A673 (cell line): ENCODE measurements at regions not wholly inside any gene's neighbourhood (a gene's known extent, or its start where the extent isn't known, plus 50 kb on each side); places are given as distances from the start of the nearest gene placed in this dataset.

Experiments used
- BruUV-seq: library from RNA; stranded (reverse); fragments of 400-500 nt; replicated peaks from 2 replicates; lab custom pipeline; 2021; lab: Mats Ljungman, UMichigan
- CTCF ChIA-PET: fragments of 300-600 bp; sonication (Branson Sonifier 250); formaldehyde crosslinking; loops from one replicate; lab custom pipeline; 2022; ENCODE audit warnings: antibody characterized with exemption; lab: Charles Lee
- POLR2A ChIA-PET: fragments of 300-600 bp; sonication (Branson Sonifier 250); formaldehyde crosslinking; loops from one replicate; lab custom pipeline; 2022; ENCODE audit warnings: antibody characterized with exemption; ENCODE audit not compliant: low non-redundant PET; lab: Charles Lee
- DNase-seq: peaks from one replicate; pipeline ENCODE4 v3.0.0-alpha.2; 2015; ENCODE audit warnings: low spot score
- H3K27ac ChIP-seq: fragments of 200-600 bp; sonication (generic); 2 replicates; pipeline ENCODE4 v1.5.1; 2016; ENCODE audit warnings: mixed run types, low read depth, mild to moderate bottlenecking, mixed read lengths, antibody characterized with exemption, low read length; ENCODE audit not compliant: poor library complexity, severe bottlenecking
- H3K27me3 ChIP-seq: fragments of 200-600 bp; sonication (generic); replicated peaks from 2 replicates; pipeline ENCODE4 v1.6.1; 2017; ENCODE audit warnings: mixed run types, low read depth, mild to moderate bottlenecking, mixed read lengths, antibody characterized with exemption, low read length; ENCODE audit not compliant: insufficient read depth, poor library complexity
- H3K36me3 ChIP-seq: fragments of 200-600 bp; sonication (generic); 2 replicates; pipeline ENCODE4 v1.6.1; 2016; ENCODE audit warnings: mixed run types, mild to moderate bottlenecking, mixed read lengths, antibody characterized with exemption, low read length; ENCODE audit not compliant: insufficient read depth, poor library complexity, severe bottlenecking
- H3K4me1 ChIP-seq: fragments of 200-600 bp; sonication (generic); 2 replicates; pipeline ENCODE4 v1.6.1; 2017; ENCODE audit warnings: mixed run types, mild to moderate bottlenecking, mixed read lengths, antibody characterized with exemption, low read length; ENCODE audit not compliant: insufficient read depth, poor library complexity, severe bottlenecking
- H3K4me3 ChIP-seq: fragments of 200-600 bp; sonication (generic); 2 replicates; pipeline ENCODE4 v1.5.1; 2016; ENCODE audit warnings: low read depth, mixed run types, mild to moderate bottlenecking, mixed read lengths, low read length; ENCODE audit not compliant: poor library complexity, severe bottlenecking
- H3K9me3 ChIP-seq: fragments of 200-600 bp; sonication (generic); 2 replicates; pipeline ENCODE4 v1.6.1; 2016; ENCODE audit warnings: mixed run types, low read depth, mild to moderate bottlenecking, mixed read lengths, antibody characterized with exemption, low read length; ENCODE audit not compliant: poor library complexity, severe bottlenecking
- CTCF ChIP-seq: fragments of 300-800, 200-600 bp; sonication (generic); conservative IDR thresholded peaks from 2 replicates; pipeline ENCODE4 v1.5.1; 2017; ENCODE audit warnings: low read depth, mild to moderate bottlenecking, antibody characterized with exemption, low read length, moderate library complexity, mixed read lengths
- EZH2 ChIP-seq: fragments of 200-600 bp; sonication (generic); IDR thresholded peaks from 2 replicates; pipeline ENCODE4 v1.6.1; 2017; ENCODE audit warnings: borderline replicate concordance, low read depth, mild to moderate bottlenecking, mixed read lengths, antibody characterized with exemption, low read length; ENCODE audit not compliant: poor library complexity, severe bottlenecking
- intact Hi-C: fragments of 100-400 bp; cut with micrococcal nuclease; formaldehyde crosslinking; loops from one replicate; pipeline ENCODE4 v1.10.0; 2022; ENCODE audit not compliant: unreplicated experiment

DNA sequence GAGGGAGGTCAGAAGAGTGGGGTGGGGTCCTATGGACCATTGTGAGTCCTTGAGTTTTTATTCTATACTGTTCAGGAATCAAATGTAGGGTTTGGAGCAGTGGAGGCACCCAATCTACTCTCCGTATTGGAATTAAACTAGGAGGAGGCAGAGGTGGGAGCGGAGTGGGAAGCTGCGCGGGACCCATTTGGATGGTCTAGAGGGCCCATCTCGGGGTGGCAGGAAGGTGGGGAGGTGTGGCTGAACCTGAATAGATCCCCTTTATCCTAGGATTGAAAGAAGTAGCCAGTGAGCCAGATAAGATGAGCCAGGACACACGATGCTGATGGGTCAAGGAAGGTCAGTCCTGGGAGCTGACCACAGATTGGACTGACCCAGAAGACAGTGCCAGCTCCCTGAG lies 325.8 kb downstream of the AJAP1 start:
- ChIA-PET CTCF (no interaction called here), POLR2A (no interaction called here)
- Histone ChIP-seq H3K27ac (no peak overlapping the region), H3K9me3 (peaks cover 4% of the 10 kb centered on the region), H3K27me3 (no peaks in the 10 kb centered on the region), H3K4me3 (no peak overlapping the region), H3K4me1 (no peaks in the 10 kb centered on the region), H3K36me3 (no peaks in the 10 kb centered on the region)
- no peak for DNase-seq
- no TSS peak for BruUV-seq
- TF ChIP-seq EZH2 (no peak), CTCF (no peak)
- intact Hi-C loops: no loop called here

- no peaks in the 10 kb centered on the region for H3K27me3 ChIP-seq
- no peak for DNase-seq
- H3K36me3 ChIP-seq: no peaks in the 10 kb centered on the region
- TF ChIP-seq CTCF (no peak), EZH2 (no peak)
- no peak overlapping the region for H3K27ac ChIP-seq
- peaks cover 7% of the 10 kb centered on the region for H3K9me3 ChIP-seq
- intact Hi-C loops: no loop called here
- H3K4me1 ChIP-seq: no peaks in the 10 kb centered on the region
- BruUV-seq: no TSS peak
- ChIA-PET CTCF (no interaction called here), POLR2A (no interaction called here)
- no peak overlapping the region for H3K4me3 ChIP-seq
Measured at GRCh38 chr1:4978660-4979390, 324.4 kb downstream of the AJAP1 start.

- no TSS peak for BruUV-seq
- no peak for TF ChIP-seq EZH2
- Histone ChIP-seq H3K4me1 (no peaks in the 10 kb centered on the region), H3K9me3 (peaks cover 3% of the 10 kb centered on the region), H3K27ac (no peak overlapping the region), H3K4me3 (no peak overlapping the region), H3K27me3 (no peaks in the 10 kb centered on the region), H3K36me3 (no peaks in the 10 kb centered on the region)
- CTCF ChIA-PET: no interaction called here
- intact Hi-C loops: no loop called here
- POLR2A ChIA-PET: no interaction called here
- no peak for DNase-seq
Measured at GRCh38 chr1:4977701-4978100, 323.3 kb downstream of the AJAP1 start.
